ENCODE measurements at regions not wholly inside any gene's neighbourhood (a gene's known extent, or its start where the extent isn't known, plus 50 kb on each side); places are given as distances from the start of the nearest gene placed in this dataset.

DNA sequence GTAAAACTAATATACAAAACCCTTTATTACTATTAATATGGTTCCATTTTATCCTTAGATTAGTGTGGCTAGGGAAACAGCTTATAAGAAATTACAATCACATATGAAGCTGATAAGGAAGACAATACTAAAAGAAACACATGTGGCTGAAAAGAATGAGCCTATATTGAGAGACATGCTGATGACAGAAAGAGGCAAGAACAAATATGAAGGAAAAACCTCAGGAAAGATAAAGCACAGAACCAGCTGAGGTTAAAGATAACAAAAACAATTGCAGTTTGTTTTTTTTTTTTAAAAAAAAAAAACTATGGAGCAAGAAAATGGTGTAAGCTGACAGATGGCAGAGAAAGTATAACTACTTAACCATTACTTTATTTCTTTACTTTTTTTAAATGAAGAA lies 69.2 kb upstream of the OSBPL8 start (continued):
- TF ChIP-seq, protein P1, sequence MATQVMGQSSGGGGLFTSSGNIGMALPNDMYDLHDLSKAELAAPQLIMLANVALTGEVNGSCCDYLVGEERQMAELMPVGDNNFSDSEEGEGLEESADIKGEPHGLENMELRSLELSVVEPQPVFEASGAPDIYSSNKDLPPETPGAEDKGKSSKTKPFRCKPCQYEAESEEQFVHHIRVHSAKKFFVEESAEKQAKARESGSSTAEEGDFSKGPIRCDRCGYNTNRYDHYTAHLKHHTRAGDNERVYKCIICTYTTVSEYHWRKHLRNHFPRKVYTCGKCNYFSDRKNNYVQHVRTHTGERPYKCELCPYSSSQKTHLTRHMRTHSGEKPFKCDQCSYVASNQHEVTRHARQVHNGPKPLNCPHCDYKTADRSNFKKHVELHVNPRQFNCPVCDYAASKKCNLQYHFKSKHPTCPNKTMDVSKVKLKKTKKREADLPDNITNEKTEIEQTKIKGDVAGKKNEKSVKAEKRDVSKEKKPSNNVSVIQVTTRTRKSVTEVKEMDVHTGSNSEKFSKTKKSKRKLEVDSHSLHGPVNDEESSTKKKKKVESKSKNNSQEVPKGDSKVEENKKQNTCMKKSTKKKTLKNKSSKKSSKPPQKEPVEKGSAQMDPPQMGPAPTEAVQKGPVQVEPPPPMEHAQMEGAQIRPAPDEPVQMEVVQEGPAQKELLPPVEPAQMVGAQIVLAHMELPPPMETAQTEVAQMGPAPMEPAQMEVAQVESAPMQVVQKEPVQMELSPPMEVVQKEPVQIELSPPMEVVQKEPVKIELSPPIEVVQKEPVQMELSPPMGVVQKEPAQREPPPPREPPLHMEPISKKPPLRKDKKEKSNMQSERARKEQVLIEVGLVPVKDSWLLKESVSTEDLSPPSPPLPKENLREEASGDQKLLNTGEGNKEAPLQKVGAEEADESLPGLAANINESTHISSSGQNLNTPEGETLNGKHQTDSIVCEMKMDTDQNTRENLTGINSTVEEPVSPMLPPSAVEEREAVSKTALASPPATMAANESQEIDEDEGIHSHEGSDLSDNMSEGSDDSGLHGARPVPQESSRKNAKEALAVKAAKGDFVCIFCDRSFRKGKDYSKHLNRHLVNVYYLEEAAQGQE (IDR thresholded peaks at IDR 0.05; ENCODE audit: borderline replicate concordance), result no peak

DNA sequence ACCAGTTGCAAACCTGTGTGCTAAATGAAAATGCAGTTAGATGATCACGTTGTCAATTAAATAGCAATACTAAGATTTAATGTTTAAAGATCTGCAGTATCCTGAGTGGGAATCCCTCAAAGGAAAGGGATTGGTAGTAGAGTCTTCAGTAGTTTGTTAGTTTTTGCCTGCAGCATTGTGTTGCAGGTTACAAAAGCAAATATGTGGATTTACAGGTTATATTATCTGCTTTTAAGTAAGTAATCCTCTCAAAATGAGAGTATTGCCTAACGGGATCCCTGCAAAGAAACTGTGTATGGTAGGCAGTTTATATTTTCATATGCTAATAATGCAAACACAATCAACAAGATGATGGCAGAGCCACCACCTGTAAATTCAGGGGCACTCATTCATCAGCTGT lies 72.2 kb upstream of the OSBPL8 start:
- no peak overlapping the region for H3K9ac ChIP-seq (ENCODE audit: low read length)
- no peaks in the 10 kb centered on the region for H3K79me2 ChIP-seq (replicated peaks; ENCODE audit: insufficient read depth, low read length)
- H2AFZ ChIP-seq (ENCODE audit: low read depth, low read length), result no peak overlapping the region
- no peaks in the 10 kb centered on the region for H3K36me3 ChIP-seq (ENCODE audit: insufficient read depth, low read length)
- H3F3A ChIP-seq (ENCODE audit: insufficient read depth, low read length, poor library complexity, severe bottlenecking), result no peaks in the 10 kb centered on the region
- H3K4me2 ChIP-seq (ENCODE audit: low read length), result no peak overlapping the region
- H3K9me3 ChIP-seq (ENCODE audit: low read length), result no peaks in the 10 kb centered on the region
- H4K20me1 ChIP-seq (ENCODE audit: insufficient read depth), result no peaks in the 10 kb centered on the region
- H3K27me3 ChIP-seq (ENCODE audit: insufficient read depth, low read depth, low read length), result no peaks in the 10 kb centered on the region
- H3K9me2 ChIP-seq (ENCODE audit: insufficient read depth, low read length), result no peaks in the 10 kb centered on the region
- no peak overlapping the region for H3K27ac ChIP-seq (ENCODE audit: low read length)
- no peak for TF ChIP-seq EZH2 (IDR thresholded peaks at IDR 0.05; ENCODE audit: borderline replicate concordance, insufficient read depth, low read length, poor library complexity, severe bottlenecking)
- no peak for TF ChIP-seq POLR2AphosphoS5 (IDR thresholded peaks at IDR 0.05)
- no peak for TF ChIP-seq SMC3 (conservative IDR thresholded peaks at IDR 0.05; ENCODE audit: poor library complexity)
- TF ChIP-seq MXI1 (conservative IDR thresholded peaks at IDR 0.05; ENCODE audit: poor library complexity, severe bottlenecking), result no peak
- no peak for TF ChIP-seq TAF1 (IDR thresholded peaks at IDR 0.05; ENCODE audit: low read depth)
- TF ChIP-seq RAD21 (conservative IDR thresholded peaks at IDR 0.05), result no peak
- TF ChIP-seq EP300 (conservative IDR thresholded peaks at IDR 0.05; ENCODE audit: poor library complexity, severe bottlenecking), result no peak
- TF ChIP-seq, protein P2, sequence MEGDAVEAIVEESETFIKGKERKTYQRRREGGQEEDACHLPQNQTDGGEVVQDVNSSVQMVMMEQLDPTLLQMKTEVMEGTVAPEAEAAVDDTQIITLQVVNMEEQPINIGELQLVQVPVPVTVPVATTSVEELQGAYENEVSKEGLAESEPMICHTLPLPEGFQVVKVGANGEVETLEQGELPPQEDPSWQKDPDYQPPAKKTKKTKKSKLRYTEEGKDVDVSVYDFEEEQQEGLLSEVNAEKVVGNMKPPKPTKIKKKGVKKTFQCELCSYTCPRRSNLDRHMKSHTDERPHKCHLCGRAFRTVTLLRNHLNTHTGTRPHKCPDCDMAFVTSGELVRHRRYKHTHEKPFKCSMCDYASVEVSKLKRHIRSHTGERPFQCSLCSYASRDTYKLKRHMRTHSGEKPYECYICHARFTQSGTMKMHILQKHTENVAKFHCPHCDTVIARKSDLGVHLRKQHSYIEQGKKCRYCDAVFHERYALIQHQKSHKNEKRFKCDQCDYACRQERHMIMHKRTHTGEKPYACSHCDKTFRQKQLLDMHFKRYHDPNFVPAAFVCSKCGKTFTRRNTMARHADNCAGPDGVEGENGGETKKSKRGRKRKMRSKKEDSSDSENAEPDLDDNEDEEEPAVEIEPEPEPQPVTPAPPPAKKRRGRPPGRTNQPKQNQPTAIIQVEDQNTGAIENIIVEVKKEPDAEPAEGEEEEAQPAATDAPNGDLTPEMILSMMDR (IDR thresholded peaks at IDR 0.05; ENCODE audit: poor library complexity, severe bottlenecking), result no peak
- TF ChIP-seq, protein P1 (IDR thresholded peaks at IDR 0.05; ENCODE audit: borderline replicate concordance), result no peak
- no peak overlapping the region for H3K4me3 ChIP-seq (ENCODE audit: low read length)

Measured in neural cell (in vitro differentiated cells).